ENCODE measurements at regions not wholly inside any gene's neighbourhood (a gene's known extent, or its start where the extent isn't known, plus 50 kb on each side); places are given as distances from the start of the nearest gene placed in this dataset.
A peak's percentile ranks its signal among the peaks of the same experiment; 100 is the strongest.

DNA sequence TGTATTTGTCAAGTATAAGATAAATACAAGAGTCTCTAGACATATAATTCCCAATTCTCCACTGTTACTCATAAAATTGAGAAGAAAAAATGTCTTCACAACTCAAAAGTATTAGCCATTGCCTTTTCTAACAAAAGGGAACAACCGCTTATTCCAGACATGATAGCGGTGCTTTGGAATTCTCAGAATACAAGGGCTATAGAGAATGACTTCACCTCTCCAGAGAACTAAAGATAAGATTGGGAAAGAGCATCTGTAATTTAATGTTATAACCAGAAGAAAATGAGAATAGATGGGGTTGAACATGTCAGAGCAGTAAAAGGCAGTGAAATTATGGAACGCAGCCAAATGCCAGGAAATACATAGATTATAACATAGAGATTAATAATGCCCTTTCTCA is 730.8 kb downstream of the C6orf118 start:
- no peak for DNase-seq (ENCODE audit: low read depth)

DNA sequence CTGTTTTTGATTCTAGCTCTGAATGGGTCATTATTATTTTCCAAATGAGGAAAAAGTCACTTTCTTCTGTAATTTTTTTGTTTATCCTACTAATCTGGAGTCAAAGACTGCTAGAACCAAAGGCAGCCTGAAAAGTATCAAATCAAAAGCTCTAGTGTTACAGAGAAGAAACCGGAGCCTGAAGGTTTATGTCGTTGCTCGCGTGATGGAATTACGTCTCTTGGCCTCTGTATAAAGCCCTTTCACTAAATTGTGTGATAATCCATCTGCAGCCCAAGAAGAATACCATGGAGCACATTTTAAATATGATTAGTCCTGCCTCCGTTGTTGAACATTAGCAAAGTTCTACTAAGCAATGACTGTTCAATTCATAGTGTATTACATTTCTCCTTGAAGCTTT is 738.6 kb downstream of the C6orf118 start:
- no peak for DNase-seq (ENCODE audit: low read depth)

DNA sequence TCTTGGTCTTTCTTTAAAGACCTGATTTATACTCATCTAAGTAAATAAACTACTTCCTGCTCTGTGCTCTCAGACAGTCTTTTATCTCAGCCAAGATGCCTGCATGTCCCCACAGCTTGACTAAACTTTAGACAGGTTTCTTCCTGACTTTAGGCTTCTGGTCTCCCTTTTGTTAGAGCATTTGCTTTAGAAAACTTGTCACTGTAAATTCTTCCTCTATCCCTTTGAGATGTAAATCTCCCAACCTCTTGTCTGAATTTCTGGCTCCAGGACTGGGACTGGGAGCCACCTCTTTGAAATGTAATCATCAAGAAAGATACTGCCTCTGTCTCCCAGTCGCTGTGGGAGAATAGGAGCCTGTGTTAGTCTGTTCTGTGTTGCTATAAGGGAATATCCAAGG is 739.9 kb downstream of the C6orf118 start:
- DNase-seq (ENCODE audit: low read depth): no peak

DNA sequence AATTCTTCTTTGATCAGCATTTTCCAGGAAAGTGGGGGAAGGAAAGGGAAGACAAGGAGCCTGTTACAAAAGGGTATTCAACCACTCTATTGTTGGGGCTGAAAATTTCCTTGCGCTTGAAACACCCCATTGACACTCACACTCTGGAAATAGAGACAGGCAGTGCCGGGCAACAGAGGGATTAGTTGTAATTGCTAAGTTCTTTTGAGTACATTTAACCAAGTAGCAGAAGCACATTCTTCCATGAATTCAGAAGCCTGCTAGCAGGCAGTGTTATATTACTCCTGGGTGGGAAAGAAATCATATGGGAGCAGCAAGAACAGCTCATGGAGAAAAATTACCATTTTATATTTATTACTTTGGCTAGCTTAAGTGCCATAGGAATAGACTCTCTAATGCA is 745.5 kb downstream of the C6orf118 start:
- DNase-seq (ENCODE audit: low read depth): no peak

DNA sequence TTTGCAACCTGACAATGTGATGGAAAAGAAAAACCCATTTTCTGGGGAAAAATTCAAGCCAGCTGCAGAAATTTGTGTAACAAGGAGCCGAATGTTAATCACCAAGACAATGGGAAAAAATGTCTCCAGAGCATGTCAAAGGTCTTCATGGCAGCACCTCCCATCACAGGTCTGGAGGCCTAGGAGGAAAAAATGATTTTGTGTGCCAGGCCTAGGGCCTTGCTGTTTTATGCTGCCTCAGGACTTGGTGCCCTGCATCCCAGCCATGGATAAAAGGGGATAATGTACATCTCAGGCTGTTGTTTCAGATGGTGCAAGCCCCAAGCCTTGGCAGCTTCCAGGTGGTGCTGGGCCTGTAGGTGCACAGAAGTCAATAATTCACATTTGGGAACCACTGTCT is 747.7 kb downstream of the C6orf118 start:
- DNase-seq (ENCODE audit: low read depth): no peak

DNA sequence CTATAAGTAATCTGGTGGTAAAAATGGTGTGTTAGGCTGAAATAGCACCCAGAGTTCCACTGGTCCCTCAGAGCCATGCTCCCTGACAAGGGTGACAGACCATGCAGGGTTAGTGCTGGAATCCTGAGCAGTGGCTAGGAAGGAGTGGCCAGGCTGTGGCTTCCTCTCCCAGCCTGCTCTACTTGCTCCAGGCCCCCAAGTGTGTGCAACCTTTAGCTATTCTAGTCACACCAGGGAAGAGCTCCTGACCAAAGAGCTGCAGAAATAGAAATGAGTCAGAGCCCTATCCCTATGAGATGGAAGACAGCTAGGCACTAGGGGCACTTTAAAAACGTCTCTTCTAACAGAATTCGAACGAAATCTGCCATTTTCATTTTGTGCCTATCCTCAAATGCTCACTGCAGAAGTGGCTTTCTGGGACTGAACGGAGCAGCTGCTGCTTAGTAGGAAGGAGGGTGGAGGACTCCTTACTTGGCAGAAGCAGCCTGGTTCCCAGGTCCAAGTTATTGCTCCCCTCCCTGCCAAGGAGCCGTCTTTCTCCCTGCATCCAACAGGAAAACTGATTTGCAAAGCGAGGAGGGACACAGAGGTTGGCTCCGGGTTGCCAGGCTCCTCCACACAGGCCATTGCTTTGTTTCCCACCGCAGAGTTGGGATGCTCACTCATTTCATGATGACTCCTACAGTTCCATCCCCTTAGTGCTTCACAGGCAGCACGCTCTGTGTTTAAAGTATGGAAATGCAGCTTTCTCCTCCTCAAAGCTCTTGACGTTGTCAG is 754.5 kb downstream of the C6orf118 start:
- DNase-seq (ENCODE audit: low read depth): peak; percentile 71

DNA sequence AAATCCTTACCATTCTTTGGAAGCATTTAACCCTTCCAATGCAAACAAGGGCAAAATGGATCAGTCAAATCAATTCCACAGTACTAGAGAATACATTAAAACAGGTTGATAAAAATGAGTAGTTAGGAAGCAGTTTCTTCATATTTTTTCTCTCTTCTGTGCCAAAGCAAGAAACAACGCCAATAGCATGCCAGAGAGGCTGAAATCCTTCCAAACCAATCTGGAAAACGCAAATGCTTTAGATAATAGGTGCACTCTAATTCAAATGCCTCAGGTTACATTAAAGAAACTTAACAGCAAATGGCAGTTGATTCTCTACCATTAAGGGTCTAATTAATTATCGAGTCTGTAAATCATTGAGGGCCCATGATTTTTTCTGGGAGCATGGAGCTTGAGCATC is 755.2 kb downstream of the C6orf118 start:
- no peak for DNase-seq (ENCODE audit: low read depth)

DNA sequence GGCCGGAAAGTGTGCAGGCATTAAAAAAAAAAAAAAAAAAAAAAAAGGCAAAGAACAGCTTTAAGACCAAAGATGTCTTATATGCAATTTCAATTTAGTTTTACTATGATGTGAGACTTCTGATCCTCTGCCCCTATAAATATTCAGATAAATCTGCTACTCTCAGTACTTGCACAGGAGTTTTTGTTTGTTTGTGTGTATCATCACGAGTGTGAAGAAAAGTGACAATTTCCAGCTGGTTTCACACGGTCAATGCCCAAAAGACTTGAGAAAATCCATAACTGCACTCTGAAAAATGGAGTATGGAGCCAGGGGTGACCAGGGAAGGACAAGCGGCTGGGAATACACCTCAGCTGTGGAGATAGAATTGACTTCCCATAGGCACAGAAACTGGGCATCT is 757.7 kb downstream of the C6orf118 start:
- no peak for DNase-seq (ENCODE audit: low read depth)

DNA sequence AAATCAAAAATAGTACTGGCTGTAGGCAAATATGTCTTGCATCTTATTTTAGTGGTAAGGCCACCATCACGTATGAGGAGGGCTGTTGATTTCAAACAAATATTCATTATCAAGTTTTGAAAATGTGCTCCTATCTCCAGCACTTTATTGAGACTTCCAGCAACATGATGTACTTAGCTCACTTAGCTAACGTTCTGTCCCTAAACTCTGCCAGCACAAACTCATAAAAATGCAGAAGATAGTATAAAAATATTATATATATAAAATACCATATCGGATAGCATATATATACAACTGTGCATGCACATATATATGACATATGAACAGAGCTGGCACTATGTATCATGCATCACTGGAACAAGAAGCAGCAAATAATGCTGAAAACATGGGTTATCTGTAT is 762.3 kb downstream of the C6orf118 start:
- no peak for DNase-seq (ENCODE audit: low read depth)

DNA sequence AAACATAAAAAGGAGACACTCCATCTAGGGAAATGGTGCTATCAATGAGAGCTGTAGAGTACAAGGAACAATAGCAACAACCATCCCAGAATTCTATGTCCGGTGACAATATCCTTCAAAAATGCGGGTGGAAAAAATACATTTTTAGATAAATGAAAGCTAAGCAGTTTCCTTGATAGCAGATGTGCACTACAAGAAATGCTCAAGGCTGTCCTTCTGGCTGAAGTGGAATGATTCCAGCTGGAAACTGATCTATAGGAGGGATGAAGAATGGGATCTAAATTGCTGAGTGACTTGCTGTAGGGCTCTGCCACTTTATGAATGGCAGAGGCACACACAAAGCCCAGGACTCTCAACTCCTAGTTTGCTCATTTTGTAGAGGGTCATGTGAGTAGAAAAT is 763.1 kb downstream of the C6orf118 start:
- DNase-seq (ENCODE audit: low read depth): no peak

DNA sequence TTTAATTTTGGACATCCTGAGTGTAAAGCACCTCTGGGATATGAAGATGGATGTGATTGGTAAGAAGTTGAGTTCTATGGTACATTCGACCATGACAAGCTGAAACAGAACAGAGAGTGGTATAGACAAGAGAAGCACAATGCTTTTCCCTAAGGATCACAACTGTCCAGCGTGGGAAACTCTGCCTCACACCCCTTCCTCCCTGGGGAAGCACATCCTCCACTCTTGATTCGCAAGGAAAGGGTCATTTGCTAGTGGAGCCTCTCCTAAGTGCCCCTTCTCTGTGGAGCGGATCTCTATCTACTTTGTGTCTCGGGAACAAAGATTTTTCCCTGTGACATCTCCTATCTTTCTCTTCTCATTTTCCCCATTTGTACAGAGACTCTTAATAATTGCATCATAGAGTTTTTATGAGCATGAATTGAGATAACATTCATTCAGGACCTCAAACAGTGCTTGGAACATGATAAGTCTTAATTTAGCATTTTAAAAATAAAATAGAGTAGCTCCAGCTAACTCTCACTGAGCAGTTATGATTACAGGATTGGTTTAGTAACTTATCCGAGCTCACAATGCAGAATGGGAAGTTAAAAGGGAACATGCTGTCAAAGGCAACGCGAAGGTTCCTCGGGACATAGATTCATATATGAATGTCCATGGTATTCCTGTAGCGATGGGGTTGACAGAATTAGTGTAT is 775.2 kb downstream of the C6orf118 start:
- no peak for DNase-seq (ENCODE audit: low read depth)

DNA sequence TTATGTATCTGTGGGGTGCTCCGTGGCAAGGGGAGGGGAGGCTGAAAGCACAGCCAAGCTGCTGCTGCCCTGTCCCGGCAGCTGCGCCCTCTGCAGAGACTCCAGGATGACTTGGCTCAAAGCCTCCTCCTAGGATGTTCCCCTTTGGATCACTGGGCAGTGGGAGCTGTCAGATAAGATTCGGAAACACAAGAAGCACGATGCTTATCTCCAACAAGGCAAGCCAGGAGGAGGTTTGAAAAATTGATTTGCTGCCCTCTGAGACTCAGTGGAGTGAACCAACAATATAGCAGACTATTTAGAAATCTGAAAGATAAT is 776.4 kb downstream of the C6orf118 start:
- DNase-seq (ENCODE audit: low read depth): no peak

DNA sequence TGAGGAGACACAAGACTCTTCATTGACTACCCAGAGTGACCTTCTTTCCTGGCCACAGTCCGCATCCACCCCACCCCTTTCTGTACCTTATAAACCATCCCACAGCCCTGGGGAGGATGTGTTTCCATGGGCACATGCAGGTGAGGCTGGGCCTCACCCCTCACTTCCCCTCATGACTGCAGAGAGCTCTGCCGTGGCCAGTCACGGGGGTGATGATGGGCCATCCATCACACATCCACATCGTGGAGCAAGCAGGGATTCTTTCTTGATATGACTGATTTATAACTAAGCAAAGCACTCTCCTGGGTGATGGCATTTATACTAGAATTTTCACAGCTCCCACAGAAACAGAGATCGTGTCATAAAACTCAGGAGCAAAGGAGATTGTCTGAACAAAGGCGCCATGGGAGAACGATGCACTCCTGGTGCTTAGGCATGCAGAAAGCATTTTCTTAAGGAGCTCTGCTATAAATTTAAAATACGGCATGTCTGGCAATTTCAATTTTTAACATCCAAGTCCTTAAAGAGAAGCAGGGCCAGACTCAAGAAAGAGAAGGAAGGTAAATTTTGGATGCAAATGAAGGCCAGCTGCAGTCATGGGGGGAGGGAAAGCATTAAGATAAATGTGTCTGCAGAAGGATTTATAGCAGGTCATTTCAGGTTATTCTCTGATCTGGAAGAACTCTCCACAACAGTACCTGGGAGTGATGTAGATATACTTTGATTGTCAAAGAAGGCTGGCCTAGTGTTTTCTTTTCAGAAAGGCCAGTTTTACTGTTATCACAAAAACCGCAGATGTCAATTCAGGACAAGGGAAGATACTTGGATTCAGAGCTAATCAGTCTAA is 777.0 kb downstream of the C6orf118 start:
- DNase-seq (ENCODE audit: low read depth): no peak

DNA sequence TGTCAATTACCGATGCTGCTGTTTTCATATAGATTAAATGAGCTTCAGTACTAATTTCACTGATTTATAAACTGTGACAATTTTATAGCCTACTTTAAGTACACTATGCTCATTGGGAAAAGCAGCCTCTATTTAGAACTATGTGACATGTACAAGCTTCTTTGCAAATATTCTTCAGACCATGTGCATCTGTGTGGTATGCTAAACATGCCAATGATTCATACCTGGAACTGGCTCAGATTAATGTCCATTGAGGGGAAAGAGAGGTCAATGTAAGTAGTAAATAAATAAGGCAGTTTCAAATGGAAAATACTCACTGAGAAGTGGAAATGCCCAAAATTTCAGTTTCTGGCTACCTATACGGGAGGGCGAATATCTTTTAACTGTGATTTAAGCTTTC is 777.7 kb downstream of the C6orf118 start:
- DNase-seq (ENCODE audit: low read depth): no peak

DNA sequence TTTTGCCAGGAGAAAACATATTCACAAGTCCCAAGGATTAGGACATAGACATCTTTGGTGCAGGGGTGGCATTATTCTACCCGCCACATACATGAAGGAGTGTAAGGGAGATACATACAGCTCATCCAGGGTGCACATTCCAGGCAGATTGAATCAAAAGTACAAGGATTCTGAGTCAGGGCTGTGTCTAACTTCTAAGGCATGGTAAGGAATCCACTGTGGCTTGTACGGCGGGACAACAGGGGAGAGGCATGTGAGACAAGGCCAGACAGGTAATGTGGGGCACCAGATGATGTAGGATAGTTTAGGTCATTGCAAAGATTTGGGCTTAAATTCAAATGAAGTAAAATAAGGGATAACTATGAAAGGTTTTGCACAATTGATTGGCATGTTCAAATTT is 780.9 kb downstream of the C6orf118 start:
- no peak for DNase-seq (ENCODE audit: low read depth)

DNA sequence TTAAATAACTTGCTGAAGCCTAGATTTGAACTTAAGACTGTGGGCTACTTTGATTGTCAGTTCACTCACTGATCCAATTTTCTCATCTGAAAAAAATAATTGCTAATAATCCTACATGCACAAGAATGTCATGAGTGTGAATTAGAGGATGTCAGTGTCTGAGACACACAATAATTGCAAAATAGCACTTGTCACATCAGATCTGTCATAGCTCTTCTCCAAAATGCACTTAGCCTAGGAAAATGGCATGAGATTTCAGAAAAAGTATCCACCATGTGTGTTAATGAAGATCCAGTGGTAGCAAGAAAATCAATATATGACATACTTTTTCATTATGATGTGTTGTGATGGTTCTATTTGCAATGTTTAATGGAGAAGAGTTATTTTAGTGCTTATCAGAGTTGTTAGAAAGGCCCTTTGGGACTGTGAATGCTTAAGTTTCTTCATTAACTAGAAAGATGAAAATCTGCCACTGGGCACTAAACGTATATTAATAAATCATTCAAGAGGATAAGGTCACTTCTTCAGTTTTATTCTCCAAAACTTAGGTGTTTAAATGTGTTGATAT is 786.2 kb downstream of the C6orf118 start:
- DNase-seq (ENCODE audit: low read depth): no peak

DNA sequence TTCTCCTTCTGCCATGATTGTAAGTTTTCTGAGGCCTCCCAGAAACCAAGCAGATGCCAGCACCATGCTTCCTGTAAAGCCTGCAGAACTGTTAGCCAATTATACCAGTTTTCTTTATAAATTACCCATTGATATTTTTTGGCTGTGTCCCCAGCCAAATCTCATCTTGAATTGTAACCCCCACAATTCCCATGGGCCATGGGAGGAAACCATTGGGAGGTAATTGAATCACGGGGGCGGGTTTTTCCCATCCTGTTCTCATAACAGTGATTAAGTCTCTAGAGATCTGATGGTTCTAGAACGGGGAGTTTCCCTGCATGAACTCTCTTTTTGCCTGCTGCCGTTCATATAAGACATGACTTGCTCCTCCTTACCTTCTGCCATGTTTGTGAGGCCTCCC is 788.5 kb downstream of the C6orf118 start:
- DNase-seq (ENCODE audit: low read depth): no peak

DNA sequence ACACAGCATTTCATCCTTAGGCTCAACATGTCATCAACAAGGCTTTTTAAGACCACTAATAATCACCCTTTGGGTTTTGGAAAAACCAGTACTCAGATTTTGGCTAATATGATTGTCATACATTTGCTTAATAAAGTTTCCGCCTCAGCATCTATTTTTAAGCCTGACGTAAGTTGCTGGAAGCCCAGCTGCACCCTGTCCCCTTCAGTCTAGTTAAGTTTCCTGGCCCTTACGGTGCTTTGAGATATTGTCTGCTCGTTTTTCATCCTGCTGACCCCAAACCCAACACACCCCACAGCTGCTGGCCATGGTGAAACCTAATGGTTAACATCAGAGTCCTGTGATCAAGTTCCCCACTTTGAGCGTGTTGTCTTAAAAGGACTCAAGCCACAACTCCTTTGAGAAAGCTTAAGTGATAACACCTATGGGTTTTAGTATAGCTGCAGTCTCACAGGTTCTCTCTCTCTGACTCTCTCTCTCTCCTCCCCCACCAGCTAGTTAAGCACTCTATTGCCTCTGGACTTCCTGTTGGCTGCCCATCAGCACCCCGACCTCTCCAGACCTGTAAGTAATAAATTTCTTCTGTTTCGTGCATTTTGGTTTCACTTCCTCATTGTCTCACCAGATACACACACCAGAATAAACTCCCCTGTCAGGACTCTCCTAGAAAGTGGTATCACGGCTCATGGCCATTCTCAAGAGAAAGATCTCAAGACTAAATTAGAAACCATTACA is 802.0 kb downstream of the C6orf118 start:
- peak; percentile 7 for DNase-seq (ENCODE audit: low read depth)

DNA sequence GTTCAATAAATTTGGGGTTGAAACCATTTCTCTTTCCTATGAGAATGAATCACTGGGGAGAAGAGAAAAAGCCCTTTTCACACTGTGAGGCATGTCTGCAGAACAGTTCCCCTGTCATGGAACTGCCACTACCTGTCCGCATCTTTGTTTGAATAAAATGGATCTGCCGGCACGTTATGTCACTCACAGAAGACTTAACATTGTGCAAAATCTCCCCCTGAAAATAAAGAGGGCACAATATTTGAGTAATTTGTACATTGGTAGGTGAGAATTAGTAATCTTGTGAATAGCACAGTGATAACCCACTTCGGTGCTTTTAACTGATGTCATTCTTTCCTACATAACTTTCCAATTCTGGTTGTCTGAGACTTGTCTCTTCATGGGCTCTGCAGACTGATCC is 804.0 kb downstream of the C6orf118 start:
- no peak for DNase-seq (ENCODE audit: low read depth)

DNA sequence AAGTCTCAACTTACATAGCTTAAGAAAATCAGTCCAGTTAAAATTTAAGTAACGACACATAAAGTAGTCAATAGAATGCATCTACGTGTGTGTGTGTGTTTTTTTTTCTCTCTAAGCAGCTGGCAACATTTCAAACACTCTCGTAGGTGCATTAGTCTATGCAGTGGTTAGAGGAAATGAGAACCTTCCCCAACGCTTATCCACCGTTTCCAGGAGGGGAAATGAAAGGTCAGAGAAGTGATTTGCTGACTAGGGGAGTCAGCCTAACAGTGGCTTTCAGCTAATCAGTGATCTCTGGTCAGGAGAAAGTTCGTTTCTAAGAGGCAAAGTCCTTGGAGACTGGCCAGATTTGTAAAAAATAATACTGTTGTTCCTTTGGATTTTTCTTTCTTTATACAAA is 806.6 kb downstream of the C6orf118 start:
- no peak for DNase-seq (ENCODE audit: low read depth)

DNA sequence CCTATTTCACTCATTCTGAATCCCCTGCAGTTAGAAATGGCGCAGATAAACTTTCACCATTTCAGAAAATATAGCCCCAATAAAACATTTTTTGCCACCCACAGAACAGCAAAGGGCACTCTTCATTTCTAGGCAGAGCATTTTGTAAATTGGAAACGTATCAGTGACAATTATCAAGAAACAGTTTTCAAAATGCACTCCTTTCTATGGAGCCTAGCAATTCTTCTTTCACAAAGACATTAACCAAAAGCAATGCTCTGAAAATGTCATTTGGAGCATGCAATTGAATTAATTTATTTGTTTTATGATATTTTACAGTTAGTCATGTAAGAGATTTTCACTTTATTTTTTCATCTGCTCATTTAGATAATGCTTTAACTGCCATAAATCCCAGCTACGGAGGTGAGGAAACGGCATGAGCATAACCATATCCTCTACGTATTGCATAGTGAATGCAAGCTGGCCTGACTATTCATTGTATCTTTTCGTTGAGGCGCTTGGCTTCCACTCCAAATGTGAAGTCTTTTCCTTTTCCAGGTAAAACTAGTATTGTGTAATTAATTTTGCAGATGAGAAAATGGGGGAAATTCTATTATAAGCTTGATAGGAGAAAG is 813.4 kb downstream of the C6orf118 start:
- no peak for DNase-seq (ENCODE audit: low read depth)
